Activated naive CD8-positive, alpha-beta T cell treated with anti-CD3 and anti-CD28 coated beads, Interleukin-2, amount 10 ng/mL, durations not matched to agents 7 days and 5 days (primary cell): ENCODE measurements at regions not wholly inside any gene's neighbourhood (a gene's known extent, or its start where the extent isn't known, plus 50 kb on each side); places are given as distances from the start of the nearest gene placed in this dataset.

Experiments
- ATAC-seq: fragments of 150-1000 bp; cut with Tn5 transposase; one replicate; pipeline ENCODE4 v1.10.0; 2021; ENCODE audit warnings: low read depth, moderate library complexity
- POLR2A ChIA-PET: fragments of 350-600 bp; sonication (Branson Sonifier 250); formaldehyde crosslinking; loops from one replicate; lab custom pipeline; 2021; ENCODE audit warnings: antibody characterized with exemption; lab: Charles Lee
- DNase-seq: peaks from one replicate; pipeline ENCODE4 v3.0.0; 2021
- H3K27ac Mint-ChIP-seq: one replicate; pipeline ENCODE4 v1.8.0; 2022; ENCODE audit warnings: mild to moderate bottlenecking, mixed read lengths
- H3K27me3 Mint-ChIP-seq: one replicate; pipeline ENCODE4 v1.8.0; 2022; ENCODE audit warnings: mild to moderate bottlenecking, moderate library complexity, mixed read lengths
- H3K36me3 Mint-ChIP-seq: one replicate; pipeline ENCODE4 v1.8.0; 2021; ENCODE audit warnings: mild to moderate bottlenecking, mixed read lengths
- H3K4me1 Mint-ChIP-seq: one replicate; pipeline ENCODE4 v1.8.0; 2021; ENCODE audit warnings: mixed read lengths
- H3K4me3 Mint-ChIP-seq: one replicate; pipeline ENCODE4 v1.8.0; 2022; ENCODE audit warnings: mild to moderate bottlenecking, moderate library complexity, mixed read lengths
- H3K9me3 Mint-ChIP-seq: one replicate; pipeline ENCODE4 v1.8.0; 2021; ENCODE audit warnings: mixed read lengths

- Mint-ChIP-seq H3K36me3 (no peaks in the 10 kb centered on the region), H3K27ac (no peak overlapping the region), H3K4me1 (peaks cover 8% of the 10 kb centered on the region), H3K4me3 (no peak overlapping the region), H3K9me3 (peaks cover 5% of the 10 kb centered on the region), H3K27me3 (peaks cover 12% of the 10 kb centered on the region)
- no peak for DNase-seq
- no peak for ATAC-seq
- POLR2A ChIA-PET = no interaction called here
Observed at GRCh38 chrY:19140285-19140920, 366.9 kb upstream of the HSFY2 start.

- Mint-ChIP-seq H3K9me3 (peaks cover 5% of the 10 kb centered on the region), H3K36me3 (no peaks in the 10 kb centered on the region)
Observed at GRCh38 chrY:19134426-19134825, 360.9 kb upstream of the HSFY2 start.

GRCh38 chrY:19130569-19131358 lies 357.2 kb upstream of the HSFY2 start:
- Mint-ChIP-seq H3K36me3 (no peaks in the 10 kb centered on the region), H3K27me3 (peaks cover 16% of the 10 kb centered on the region), H3K27ac (no peak overlapping the region), H3K4me1 (peaks cover 7% of the 10 kb centered on the region), H3K4me3 (peak overlapping the region; percentile 36), H3K9me3 (no peaks in the 10 kb centered on the region)
- ATAC-seq = peak; percentile 72
- DNase-seq = no peak
- POLR2A ChIA-PET = interaction anchor here (1.7 kb wide), 1 partner anchor 54 kb away, joined by 6 read pairs; no protein-coding TSS in a partner anchor

More at GRCh38 chrY:19134426-19134825, 360.9 kb upstream of the HSFY2 start:
- peaks cover 12% of the 10 kb centered on the region for H3K27me3 Mint-ChIP-seq
- ATAC-seq = no peak
- peaks cover 7% of the 10 kb centered on the region for H3K4me1 Mint-ChIP-seq
- H3K27ac Mint-ChIP-seq = no peak overlapping the region
- POLR2A ChIA-PET = no interaction called here
- H3K4me3 Mint-ChIP-seq = no peak overlapping the region
- DNase-seq = no peak

- DNase-seq = no peak
- no peak overlapping the region for H3K27ac Mint-ChIP-seq
Observed at GRCh38 chrY:19126889-19127288, 353.4 kb upstream of the HSFY2 start.

GRCh38 chrY:19124609-19125008 lies 351.1 kb upstream of the HSFY2 start:
- Mint-ChIP-seq H3K27me3 (peaks cover 20% of the 10 kb centered on the region), H3K4me1 (no peaks in the 10 kb centered on the region), H3K36me3 (no peaks in the 10 kb centered on the region), H3K4me3 (no peak overlapping the region), H3K27ac (no peak overlapping the region), H3K9me3 (peaks cover 2% of the 10 kb centered on the region)
- DNase-seq = no peak
- ATAC-seq = no peak
- POLR2A ChIA-PET = no interaction called here

More at GRCh38 chrY:19126889-19127288, 353.4 kb upstream of the HSFY2 start:
- POLR2A ChIA-PET = no interaction called here
- Mint-ChIP-seq H3K4me3 (no peak overlapping the region), H3K27me3 (peaks cover 14% of the 10 kb centered on the region), H3K9me3 (no peaks in the 10 kb centered on the region), H3K36me3 (no peaks in the 10 kb centered on the region), H3K4me1 (peaks cover 7% of the 10 kb centered on the region)
- ATAC-seq = no peak

GRCh38 chrY:19122450-19122849 lies 348.9 kb upstream of the HSFY2 start:
- ATAC-seq (no peak), DNase-seq (no peak)
- Mint-ChIP-seq H3K4me1 (no peaks in the 10 kb centered on the region), H3K4me3 (no peak overlapping the region), H3K36me3 (no peaks in the 10 kb centered on the region), H3K9me3 (peaks cover 2% of the 10 kb centered on the region), H3K27me3 (peaks cover 11% of the 10 kb centered on the region), H3K27ac (no peak overlapping the region)
- POLR2A ChIA-PET = no interaction called here

GRCh38 chrY:19098349-19098748 lies 324.8 kb upstream of the HSFY2 start:
- Mint-ChIP-seq H3K27ac (no peak overlapping the region), H3K27me3 (peaks cover 7% of the 10 kb centered on the region), H3K4me1 (no peaks in the 10 kb centered on the region), H3K9me3 (peaks cover 2% of the 10 kb centered on the region), H3K36me3 (no peaks in the 10 kb centered on the region), H3K4me3 (no peak overlapping the region)
- DNase-seq (no peak), ATAC-seq (no peak)
- POLR2A ChIA-PET = no interaction called here

- no peak overlapping the region for H3K27ac Mint-ChIP-seq
- no peak overlapping the region for H3K4me3 Mint-ChIP-seq
- H3K36me3 Mint-ChIP-seq = no peaks in the 10 kb centered on the region
- H3K9me3 Mint-ChIP-seq = no peaks in the 10 kb centered on the region
- H3K27me3 Mint-ChIP-seq = peaks cover 7% of the 10 kb centered on the region
- no peak for ATAC-seq
- H3K4me1 Mint-ChIP-seq = no peaks in the 10 kb centered on the region
- DNase-seq = no peak
- POLR2A ChIA-PET = no interaction called here
Observed at GRCh38 chrY:19095460-19095859, 321.9 kb upstream of the HSFY2 start.

- H3K27me3 Mint-ChIP-seq = no peaks in the 10 kb centered on the region
- no peak overlapping the region for H3K4me3 Mint-ChIP-seq
- DNase-seq (no peak), ATAC-seq (no peak)
- POLR2A ChIA-PET = no interaction called here
- H3K36me3 Mint-ChIP-seq = no peaks in the 10 kb centered on the region
- H3K27ac Mint-ChIP-seq = no peak overlapping the region
- no peaks in the 10 kb centered on the region for H3K4me1 Mint-ChIP-seq
- no peaks in the 10 kb centered on the region for H3K9me3 Mint-ChIP-seq
Observed at GRCh38 chrY:19083006-19083405, 309.5 kb upstream of the HSFY2 start.

GRCh38 chrY:19077698-19078113 lies 304.2 kb upstream of the HSFY2 start:
- Mint-ChIP-seq H3K4me1 (peaks cover 7% of the 10 kb centered on the region), H3K36me3 (no peaks in the 10 kb centered on the region), H3K27ac (peak overlapping the region; percentile 92), H3K4me3 (peak overlapping the region; percentile 89), H3K27me3 (no peaks in the 10 kb centered on the region), H3K9me3 (no peaks in the 10 kb centered on the region)
- ATAC-seq = peak; percentile 28
- DNase-seq = no peak
- POLR2A ChIA-PET = interaction anchor here (1.7 kb wide), 1 partner anchor 53 kb away, joined by 6 read pairs; no protein-coding TSS in a partner anchor

- peaks cover 7% of the 10 kb centered on the region for H3K4me1 Mint-ChIP-seq
- peak; percentile 56 for DNase-seq
- H3K27ac Mint-ChIP-seq = peak overlapping the region; percentile 92
- peak overlapping the region; percentile 89 for H3K4me3 Mint-ChIP-seq
- no peaks in the 10 kb centered on the region for H3K27me3 Mint-ChIP-seq
- H3K36me3 Mint-ChIP-seq = no peaks in the 10 kb centered on the region
- no peaks in the 10 kb centered on the region for H3K9me3 Mint-ChIP-seq
- ATAC-seq = peak; percentile 92
- POLR2A ChIA-PET = interaction anchor here (1.6 to 1.7 kb wide), 2 partner anchors 54 to 490 kb away, joined by 5 to 6 read pairs; no protein-coding TSS in a partner anchor
Observed at GRCh38 chrY:19076846-19077697, 303.5 kb upstream of the HSFY2 start.

- POLR2A ChIA-PET = interaction anchor here (0.6 to 1.6 kb wide), 3 partner anchors 17 to 492 kb away, joined by 3 to 5 read pairs (median 4); no protein-coding TSS in a partner anchor
- H3K4me3 Mint-ChIP-seq = peak overlapping the region; percentile 88
- H3K27ac Mint-ChIP-seq = peak overlapping the region; percentile 83
- H3K4me1 Mint-ChIP-seq = peaks cover 7% of the 10 kb centered on the region
- peak; percentile 43 for DNase-seq
- no peaks in the 10 kb centered on the region for H3K27me3 Mint-ChIP-seq
- peak; percentile 19 for ATAC-seq
- H3K9me3 Mint-ChIP-seq = no peaks in the 10 kb centered on the region
- no peaks in the 10 kb centered on the region for H3K36me3 Mint-ChIP-seq
Observed at GRCh38 chrY:19075471-19076253, 302.1 kb upstream of the HSFY2 start.
